GM12875 (cell line): ENCODE measurements at regions not wholly inside any gene's neighbourhood (a gene's known extent, or its start where the extent isn't known, plus 50 kb on each side); places are given as distances from the start of the nearest gene placed in this dataset.
"Not testable (repeated sequence)": the region's sequence is repeated elsewhere in the genome, so short reads cannot be mapped to it uniquely, and the experiment has no call there.

ENCODE experiments used
- H3K4me3 ChIP-seq: one replicate; pipeline ENCODE4 v1.5.1; 2011; ENCODE audit warnings: low read depth, low read length, control low read depth
- TF ChIP-seq, protein P1 (sequence below): IDR thresholded peaks from 2 replicates; pipeline ENCODE4 v1.5.1; 2011; ENCODE audit warnings: low read depth, mild to moderate bottlenecking, control low read depth, inconsistent platforms, low read length, moderate library complexity, borderline replicate concordance; ENCODE audit not compliant: insufficient read depth

DNA sequence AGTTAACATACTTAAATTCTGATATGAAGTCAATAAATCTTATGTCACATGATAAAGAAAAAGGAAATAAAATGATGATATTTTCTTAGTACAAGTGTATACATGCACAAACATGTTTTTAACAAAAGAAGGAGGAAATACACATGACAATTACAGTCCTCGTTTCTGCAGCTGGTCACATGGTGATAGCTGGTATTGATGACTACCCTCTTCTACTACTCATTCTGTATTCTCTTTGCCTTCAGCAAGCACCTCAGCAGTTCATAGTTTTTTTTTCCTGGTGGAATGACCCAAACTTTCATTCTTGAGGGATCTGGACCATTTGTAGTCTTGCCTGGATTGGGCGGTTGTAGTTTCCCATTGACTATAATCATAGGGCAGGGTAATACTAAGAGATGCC, 64.4 kb upstream of the CFAP126 start:
- TF ChIP-seq, protein P1, sequence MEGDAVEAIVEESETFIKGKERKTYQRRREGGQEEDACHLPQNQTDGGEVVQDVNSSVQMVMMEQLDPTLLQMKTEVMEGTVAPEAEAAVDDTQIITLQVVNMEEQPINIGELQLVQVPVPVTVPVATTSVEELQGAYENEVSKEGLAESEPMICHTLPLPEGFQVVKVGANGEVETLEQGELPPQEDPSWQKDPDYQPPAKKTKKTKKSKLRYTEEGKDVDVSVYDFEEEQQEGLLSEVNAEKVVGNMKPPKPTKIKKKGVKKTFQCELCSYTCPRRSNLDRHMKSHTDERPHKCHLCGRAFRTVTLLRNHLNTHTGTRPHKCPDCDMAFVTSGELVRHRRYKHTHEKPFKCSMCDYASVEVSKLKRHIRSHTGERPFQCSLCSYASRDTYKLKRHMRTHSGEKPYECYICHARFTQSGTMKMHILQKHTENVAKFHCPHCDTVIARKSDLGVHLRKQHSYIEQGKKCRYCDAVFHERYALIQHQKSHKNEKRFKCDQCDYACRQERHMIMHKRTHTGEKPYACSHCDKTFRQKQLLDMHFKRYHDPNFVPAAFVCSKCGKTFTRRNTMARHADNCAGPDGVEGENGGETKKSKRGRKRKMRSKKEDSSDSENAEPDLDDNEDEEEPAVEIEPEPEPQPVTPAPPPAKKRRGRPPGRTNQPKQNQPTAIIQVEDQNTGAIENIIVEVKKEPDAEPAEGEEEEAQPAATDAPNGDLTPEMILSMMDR = no peak

DNA sequence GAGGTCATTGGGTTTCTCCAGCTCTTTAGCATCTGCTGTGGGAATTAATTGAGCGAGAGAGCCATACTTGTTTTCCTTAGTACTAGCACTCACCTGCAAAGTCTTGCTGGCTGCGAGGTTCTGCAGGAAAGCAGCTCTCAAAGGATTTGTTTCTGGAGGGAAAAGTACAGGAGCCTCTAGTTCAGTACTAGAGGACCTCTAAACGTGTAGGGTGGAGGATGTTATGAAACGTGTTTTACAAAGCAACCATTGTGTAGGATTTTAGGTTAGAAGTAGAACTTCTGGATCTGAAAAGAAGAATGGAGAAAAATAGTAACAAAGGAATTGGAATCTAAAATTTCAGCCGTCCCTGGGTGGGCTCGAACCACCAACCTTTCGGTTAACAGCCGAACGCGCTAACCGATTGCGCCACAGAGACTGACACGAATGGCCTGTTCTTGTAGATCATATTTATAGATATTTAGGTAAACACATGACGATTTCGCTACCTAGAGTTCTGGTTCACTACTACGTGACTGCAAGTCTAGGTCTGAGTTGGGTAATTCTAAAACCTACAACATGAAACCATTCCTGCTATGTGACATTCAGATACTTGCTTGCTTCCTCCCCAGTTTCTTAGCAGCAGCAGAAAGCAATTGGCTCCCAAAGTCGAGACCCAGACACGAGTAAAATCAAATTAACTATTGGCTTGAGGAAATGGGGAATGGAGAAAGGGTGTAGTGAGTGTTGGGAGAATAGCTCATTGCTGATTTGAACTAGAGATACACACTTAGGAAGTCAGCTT, 60.2 kb upstream of the CFAP126 start:
- TF ChIP-seq, protein P1 = no peak
- H3K4me3 ChIP-seq = no peak overlapping the region

More for the DNA sequence above, 64.4 kb upstream of the CFAP126 start:
- no peak overlapping the region for H3K4me3 ChIP-seq

DNA sequence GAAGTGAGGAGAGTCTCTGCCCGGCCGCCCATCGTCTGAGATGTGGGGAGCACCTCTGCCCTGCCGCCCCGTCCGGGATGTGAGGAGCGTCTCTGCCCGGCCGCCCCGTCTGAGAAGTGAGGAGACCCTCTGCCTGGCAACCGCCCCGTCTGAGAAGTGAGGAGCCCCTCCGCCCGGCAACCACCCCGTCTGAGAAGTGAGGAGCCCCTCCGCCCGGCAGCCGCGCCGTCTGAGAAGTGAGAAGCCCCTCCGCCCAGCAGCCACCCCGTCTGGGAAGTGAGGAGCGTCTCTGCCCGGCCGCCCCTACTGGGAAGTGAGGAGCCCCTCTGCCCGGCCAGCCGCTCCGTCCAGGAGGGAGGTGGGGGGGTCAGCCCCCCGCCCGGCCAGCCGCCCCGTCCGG, 55.2 kb upstream of the CFAP126 start:
- H3K4me3 ChIP-seq = not testable (repeated sequence)

DNA sequence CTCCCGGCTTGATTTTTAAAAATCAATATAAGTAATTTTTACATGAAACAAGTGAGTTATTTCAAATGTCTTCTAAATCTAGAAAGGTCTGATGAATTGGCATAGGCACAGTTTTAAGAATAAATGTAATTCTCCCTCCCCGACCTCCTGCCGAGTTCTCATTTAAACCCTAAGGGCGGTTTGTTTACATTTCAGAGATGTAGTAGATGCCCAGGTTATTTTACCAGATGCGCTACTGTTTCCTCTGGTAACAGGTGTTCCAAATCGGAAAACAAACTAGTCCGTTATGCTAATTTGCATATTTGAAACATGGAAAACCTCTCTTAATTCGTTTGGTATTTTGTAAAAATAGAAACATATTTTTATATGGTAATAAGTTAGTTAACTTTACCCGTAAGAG, 53.8 kb upstream of the CFAP126 start:
- TF ChIP-seq, protein P1 = no peak
- no peak overlapping the region for H3K4me3 ChIP-seq

DNA sequence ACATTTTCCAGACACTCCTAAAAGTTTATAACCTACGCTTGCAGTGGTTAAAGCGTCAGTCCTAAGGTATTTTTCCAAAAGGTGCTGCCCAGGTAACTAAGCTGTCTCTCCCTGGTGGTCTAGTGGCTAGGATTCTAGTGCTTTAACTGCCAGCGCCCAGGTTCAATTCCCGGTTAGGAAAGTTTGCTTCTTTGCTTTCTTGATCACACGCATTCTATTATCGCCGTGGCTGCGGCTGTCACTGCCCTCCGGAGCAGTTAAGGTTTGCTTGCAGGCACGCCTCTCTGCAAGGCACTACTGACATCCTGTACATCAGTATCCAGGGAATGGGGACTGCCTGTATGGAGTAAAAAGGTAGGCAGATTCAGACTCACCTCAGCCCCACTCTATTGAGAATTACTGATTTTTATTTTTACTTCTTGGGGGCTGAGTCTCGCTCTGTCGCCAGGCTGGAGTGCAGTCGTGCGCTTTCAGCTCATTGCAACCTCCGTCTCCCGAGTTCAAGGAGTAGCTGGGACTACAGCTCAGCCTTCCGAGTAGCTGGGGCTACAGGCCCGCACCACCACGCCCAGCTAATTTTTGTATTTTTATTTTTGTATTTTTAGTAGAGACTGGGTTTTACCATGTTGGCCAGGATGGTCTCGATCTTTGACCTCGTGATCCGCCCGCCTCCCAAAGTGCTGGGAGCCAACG, 53.2 kb upstream of the CFAP126 start:
- TF ChIP-seq, protein P1 = no peak
- no peak overlapping the region for H3K4me3 ChIP-seq

DNA sequence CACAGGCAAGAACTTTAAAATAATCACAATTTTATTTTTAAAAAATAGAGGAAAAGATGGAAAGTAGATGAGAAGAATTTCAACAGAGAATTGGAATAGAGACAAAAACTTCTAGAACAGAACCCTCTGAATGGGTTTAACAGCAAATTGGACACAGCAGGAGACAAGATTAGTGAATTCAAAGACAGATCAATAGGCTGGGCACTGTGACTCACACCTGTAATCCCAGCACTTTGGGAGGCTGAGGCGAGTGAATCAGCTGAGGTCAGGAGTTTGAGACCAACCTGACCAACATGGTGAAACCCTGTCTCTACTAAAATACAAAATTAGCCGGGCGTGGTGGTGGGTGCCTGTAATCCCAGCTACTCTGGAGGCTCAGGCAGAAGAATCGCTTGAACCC, 49.9 kb upstream of the CFAP126 start:
- not testable (repeated sequence) for H3K4me3 ChIP-seq
